A673 (cell line): ENCODE measurements at regions not wholly inside any gene's neighbourhood (a gene's known extent, or its start where the extent isn't known, plus 50 kb on each side); places are given as distances from the start of the nearest gene placed in this dataset.

Experiments
- CTCF ChIP-seq: fragments of 300-800, 200-600 bp; sonication (generic); conservative IDR thresholded peaks from 2 replicates; pipeline ENCODE4 v1.5.1; 2017; ENCODE audit warnings: low read depth, mild to moderate bottlenecking, antibody characterized with exemption, low read length, moderate library complexity, mixed read lengths
- EZH2 ChIP-seq: fragments of 200-600 bp; sonication (generic); IDR thresholded peaks from 2 replicates; pipeline ENCODE4 v1.6.1; 2017; ENCODE audit warnings: borderline replicate concordance, low read depth, mild to moderate bottlenecking, mixed read lengths, antibody characterized with exemption, low read length; ENCODE audit not compliant: poor library complexity, severe bottlenecking

GRCh38 chr9:113772121-113772810, 103.8 kb upstream of the ZNF618 start:
- no peak for TF ChIP-seq CTCF
- no peak for TF ChIP-seq EZH2
